HUES48 (cell line): ENCODE measurements at regions not wholly inside any gene's neighbourhood (a gene's known extent, or its start where the extent isn't known, plus 50 kb on each side); places are given as distances from the start of the nearest gene placed in this dataset.

ENCODE experiments used
- H3K27ac ChIP-seq: one replicate; pipeline ENCODE4 v1.7.0; 2013; ENCODE audit warnings: low read depth, low read length, inconsistent platforms
- H3K27me3 ChIP-seq: 2 replicates; pipeline ENCODE4 v1.6.1; 2013; ENCODE audit warnings: mild to moderate bottlenecking, low read length; ENCODE audit not compliant: control insufficient read depth, insufficient read depth
- H3K36me3 ChIP-seq: 2 replicates; pipeline ENCODE4 v1.6.1; 2013; ENCODE audit warnings: low read length; ENCODE audit not compliant: control insufficient read depth, insufficient read depth
- H3K4me1 ChIP-seq: 2 replicates; pipeline ENCODE4 v1.6.1; 2013; ENCODE audit warnings: mild to moderate bottlenecking, low read length; ENCODE audit not compliant: control insufficient read depth, insufficient read depth
- H3K4me3 ChIP-seq: 2 replicates; pipeline ENCODE4 v1.5.1; 2013; ENCODE audit warnings: mild to moderate bottlenecking, low read depth, low read length
- H3K9ac ChIP-seq: 2 replicates; pipeline ENCODE4 v1.6.1; 2013; ENCODE audit warnings: mild to moderate bottlenecking, low read depth, low read length, moderate library complexity
- H3K9me3 ChIP-seq: 2 replicates; pipeline ENCODE4 v1.6.1; 2013; ENCODE audit warnings: low read length; ENCODE audit not compliant: control insufficient read depth, insufficient read depth

DNA sequence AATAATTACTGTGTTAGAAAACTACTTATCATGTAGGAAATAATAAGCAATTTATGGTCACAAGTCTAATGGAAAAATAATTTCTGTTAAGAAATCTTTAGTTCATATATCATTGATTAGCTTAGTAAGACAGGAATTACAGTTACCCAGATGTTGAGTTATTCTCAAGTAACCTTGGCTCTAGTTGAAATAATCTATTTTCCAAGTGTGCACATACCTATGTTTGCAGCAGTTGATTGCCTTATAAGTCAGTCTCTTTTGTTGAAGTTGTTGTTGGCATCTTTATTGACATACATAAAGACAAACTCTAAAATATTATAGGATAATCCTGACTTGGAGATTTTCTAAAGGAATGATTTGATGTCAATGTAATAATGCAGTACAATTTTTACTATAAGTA is 511.4 kb upstream of the KLF12 start:
- Histone ChIP-seq H3K4me1 (peaks cover 22% of the 10 kb centered on the region), H3K9me3 (no peaks in the 10 kb centered on the region), H3K27ac (no peak overlapping the region), H3K36me3 (no peaks in the 10 kb centered on the region), H3K27me3 (no peaks in the 10 kb centered on the region), H3K9ac (no peak overlapping the region), H3K4me3 (no peak overlapping the region)

DNA sequence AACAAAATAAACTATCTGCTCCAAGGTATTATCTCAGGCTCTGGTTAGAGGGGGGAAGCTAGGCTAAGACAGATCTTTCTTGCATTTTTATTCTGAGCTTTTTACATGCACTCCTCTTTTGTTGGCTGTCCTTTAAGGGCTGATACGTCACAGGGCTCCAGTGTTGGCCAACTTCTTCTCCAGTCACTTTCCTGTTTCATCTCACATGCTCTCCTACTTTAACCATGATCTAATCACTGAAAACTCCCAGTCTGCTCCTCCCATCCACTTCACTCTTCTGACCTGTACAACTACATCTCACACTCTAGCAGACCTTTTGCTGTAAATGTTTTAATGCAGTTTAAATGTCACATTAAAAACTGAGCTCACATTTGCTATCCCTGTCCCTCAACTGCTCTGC is 510.0 kb upstream of the KLF12 start:
- Histone ChIP-seq H3K4me3 (no peak overlapping the region), H3K4me1 (peaks cover 22% of the 10 kb centered on the region), H3K9me3 (no peaks in the 10 kb centered on the region), H3K27me3 (no peaks in the 10 kb centered on the region), H3K36me3 (no peaks in the 10 kb centered on the region), H3K27ac (no peak overlapping the region), H3K9ac (no peak overlapping the region)

DNA sequence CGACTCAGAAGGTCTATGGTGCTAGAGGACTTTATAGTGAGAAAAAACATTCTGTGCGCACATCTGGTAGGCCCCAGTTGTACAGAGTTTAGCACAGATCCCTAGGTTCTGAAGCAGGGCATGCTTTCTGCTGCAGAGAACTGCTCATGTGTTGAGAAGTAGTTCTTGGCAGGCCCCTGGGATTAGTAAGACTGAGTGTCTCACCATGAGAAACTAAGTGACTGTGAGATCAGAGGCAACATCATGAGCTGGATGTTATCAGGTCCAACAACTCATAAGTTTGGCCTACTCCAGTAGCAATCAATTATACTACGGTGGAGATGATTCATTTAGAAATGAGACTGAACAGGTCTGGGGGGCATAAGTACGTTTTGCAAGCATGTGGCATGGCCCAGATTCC is 507.4 kb upstream of the KLF12 start:
- Histone ChIP-seq H3K4me1 (peaks cover 7% of the 10 kb centered on the region), H3K36me3 (no peaks in the 10 kb centered on the region), H3K9me3 (no peaks in the 10 kb centered on the region), H3K27ac (no peak overlapping the region), H3K27me3 (no peaks in the 10 kb centered on the region), H3K4me3 (no peak overlapping the region), H3K9ac (no peak overlapping the region)

DNA sequence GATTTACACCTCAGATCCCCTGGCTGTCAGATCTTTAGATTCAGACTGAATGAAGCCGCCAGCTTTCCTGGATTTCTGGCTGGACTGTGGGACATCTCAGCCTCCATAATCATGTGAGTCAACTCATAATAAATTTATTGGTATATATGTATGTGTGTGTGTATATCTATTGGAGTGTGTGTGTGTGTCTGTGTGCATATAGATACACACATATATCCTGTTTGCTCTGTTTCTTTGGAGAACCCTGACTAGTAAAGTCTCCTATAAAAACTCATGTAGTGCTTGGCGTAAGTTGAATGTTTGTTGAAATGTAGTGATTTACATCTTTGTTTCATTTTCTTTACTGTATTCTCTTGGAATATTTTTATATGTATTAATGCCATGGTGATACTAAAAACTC is 499.5 kb upstream of the KLF12 start:
- no peaks in the 10 kb centered on the region for H3K36me3 ChIP-seq
- no peaks in the 10 kb centered on the region for H3K4me1 ChIP-seq
- no peaks in the 10 kb centered on the region for H3K27me3 ChIP-seq
- no peak overlapping the region for H3K9ac ChIP-seq
- no peak overlapping the region for H3K4me3 ChIP-seq
- H3K27ac ChIP-seq: no peak overlapping the region
- H3K9me3 ChIP-seq: no peaks in the 10 kb centered on the region

DNA sequence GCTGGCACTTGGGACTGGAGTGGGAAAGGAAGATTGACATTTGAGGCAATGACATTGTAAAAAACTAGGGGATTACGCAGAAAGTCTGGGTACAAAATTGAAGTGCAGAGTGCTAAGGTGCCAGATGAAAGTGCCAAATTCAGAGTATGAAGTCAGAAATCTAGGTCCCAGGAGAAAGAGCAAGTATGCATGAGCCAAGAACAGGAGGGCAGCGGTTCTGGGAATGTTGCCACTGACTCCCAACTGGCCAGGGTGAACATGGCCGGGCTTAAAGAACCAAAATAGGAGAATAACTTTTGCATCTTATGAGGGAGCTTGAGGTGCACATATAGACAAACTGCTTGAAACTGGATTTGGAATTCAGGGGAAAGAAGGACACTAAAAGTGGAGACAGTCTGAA is 495.8 kb upstream of the KLF12 start:
- H3K27me3 ChIP-seq: no peaks in the 10 kb centered on the region
- no peaks in the 10 kb centered on the region for H3K9me3 ChIP-seq
- no peak overlapping the region for H3K9ac ChIP-seq
- H3K36me3 ChIP-seq: no peaks in the 10 kb centered on the region
- H3K27ac ChIP-seq: no peak overlapping the region
- H3K4me1 ChIP-seq: no peaks in the 10 kb centered on the region
- H3K4me3 ChIP-seq: no peak overlapping the region

DNA sequence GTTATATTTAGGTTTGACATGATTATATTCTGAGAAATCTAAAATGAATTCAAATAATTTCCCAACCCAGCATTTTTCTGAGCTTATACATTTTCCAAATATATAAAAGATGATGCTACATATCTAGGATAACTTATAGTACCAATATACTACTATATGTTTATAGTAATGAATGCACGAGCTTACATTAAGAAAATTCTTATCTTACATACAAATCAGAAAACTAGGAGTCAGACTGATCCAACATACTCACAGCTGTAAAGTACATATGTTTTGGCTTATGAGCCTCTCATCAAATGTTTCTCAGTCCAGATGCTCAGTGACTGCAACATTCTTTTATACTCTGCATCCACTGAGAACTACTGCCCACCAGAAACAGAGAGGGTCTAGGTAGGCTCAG is 491.3 kb upstream of the KLF12 start:
- no peak overlapping the region for H3K4me3 ChIP-seq
- H3K27ac ChIP-seq: no peak overlapping the region
- no peak overlapping the region for H3K9ac ChIP-seq
- H3K4me1 ChIP-seq: peaks cover 7% of the 10 kb centered on the region; the same call in 1 of the 2 replicates
- H3K27me3 ChIP-seq: no peaks in the 10 kb centered on the region
- H3K36me3 ChIP-seq: no peaks in the 10 kb centered on the region
- no peaks in the 10 kb centered on the region for H3K9me3 ChIP-seq

DNA sequence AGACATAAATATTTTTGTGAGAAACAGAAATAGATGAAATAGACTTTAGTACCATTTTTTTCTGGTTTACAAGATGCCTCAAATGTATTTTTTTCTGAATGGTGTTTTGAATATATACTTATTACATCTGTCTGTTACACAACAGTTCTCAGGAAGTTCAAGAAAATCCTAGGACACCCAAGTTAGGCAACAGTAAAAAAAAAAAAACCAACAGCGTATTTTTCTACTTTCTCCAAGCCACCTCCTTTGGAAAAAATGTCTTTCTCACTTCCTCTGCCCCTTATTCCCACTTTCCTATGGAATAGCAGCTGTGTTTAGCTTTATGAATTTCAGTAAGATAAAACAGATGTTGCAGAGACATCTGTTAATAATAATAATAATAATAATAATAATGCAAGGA is 489.6 kb upstream of the KLF12 start:
- Histone ChIP-seq H3K4me3 (no peak overlapping the region), H3K36me3 (no peaks in the 10 kb centered on the region), H3K9ac (no peak overlapping the region), H3K4me1 (peaks cover 7% of the 10 kb centered on the region; the same call in 1 of the 2 replicates), H3K9me3 (no peaks in the 10 kb centered on the region), H3K27ac (no peak overlapping the region), H3K27me3 (no peaks in the 10 kb centered on the region)

DNA sequence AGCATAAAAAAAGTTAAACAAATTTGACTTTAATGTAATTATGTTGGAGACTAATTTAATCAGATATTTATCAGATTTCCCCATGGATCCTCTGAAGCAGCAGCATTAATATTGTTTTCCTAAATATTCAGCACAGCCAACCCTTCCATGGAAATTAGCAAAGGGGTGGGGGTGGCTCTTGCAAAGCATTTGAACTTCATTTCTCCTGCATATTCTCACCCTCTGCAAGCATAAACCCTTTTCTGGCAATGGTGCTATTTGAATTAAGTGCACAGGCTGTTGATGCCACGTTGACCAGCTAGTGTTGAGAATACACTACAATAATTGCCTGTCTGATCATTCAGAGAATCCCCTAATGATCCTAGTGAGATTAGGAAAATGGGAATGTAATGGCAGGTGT is 488.1 kb upstream of the KLF12 start:
- H3K27ac ChIP-seq: no peak overlapping the region
- H3K4me1 ChIP-seq: peaks cover 7% of the 10 kb centered on the region; the same call in 1 of the 2 replicates
- no peak overlapping the region for H3K4me3 ChIP-seq
- H3K36me3 ChIP-seq: no peaks in the 10 kb centered on the region
- no peak overlapping the region for H3K9ac ChIP-seq
- H3K27me3 ChIP-seq: no peaks in the 10 kb centered on the region
- H3K9me3 ChIP-seq: no peaks in the 10 kb centered on the region

DNA sequence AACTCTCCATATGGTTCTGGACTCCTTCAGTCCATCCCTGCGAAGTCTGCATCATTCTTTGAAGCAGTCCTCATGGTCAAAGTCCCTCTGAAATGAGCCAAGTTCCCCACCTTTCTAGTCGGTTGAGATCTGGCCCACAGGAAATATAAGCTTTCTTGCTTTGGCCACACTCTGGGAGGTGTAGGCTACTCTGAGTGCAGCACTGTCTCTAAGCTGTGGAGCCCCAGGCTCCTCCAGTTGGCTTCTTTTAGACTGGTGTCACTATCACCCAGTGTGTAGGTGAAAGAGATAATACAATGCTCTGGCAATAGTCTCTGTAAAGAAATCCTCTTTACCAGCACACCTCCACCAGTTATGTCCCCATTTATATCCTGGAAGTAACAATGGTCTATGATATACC is 486.5 kb upstream of the KLF12 start:
- no peak overlapping the region for H3K27ac ChIP-seq
- no peak overlapping the region for H3K9ac ChIP-seq
- H3K36me3 ChIP-seq: no peaks in the 10 kb centered on the region
- H3K4me1 ChIP-seq: peaks cover 7% of the 10 kb centered on the region; the same call in 1 of the 2 replicates
- no peaks in the 10 kb centered on the region for H3K27me3 ChIP-seq
- H3K9me3 ChIP-seq: no peaks in the 10 kb centered on the region
- H3K4me3 ChIP-seq: no peak overlapping the region

DNA sequence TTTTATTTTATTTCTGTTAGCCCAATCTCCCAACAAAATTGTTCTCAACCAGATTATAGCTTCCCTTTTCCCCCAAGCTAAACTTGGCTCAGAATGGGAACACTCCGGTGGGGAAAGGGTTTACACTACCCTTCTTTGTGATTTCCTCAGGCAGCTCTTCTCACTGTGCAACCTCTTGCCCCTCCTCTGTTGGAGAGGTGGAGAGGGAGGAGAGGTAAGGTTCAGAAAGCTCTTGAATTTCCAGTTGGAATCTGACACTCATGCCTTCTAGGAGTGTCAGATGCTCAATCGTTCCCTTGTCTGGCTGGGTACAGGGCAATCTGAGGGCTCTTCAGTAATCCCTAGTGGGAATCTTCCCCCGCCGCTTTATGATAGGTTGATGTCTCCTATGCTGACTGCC is 486.1 kb upstream of the KLF12 start:
- Histone ChIP-seq H3K4me1 (peaks cover 7% of the 10 kb centered on the region; the same call in 1 of the 2 replicates), H3K4me3 (no peak overlapping the region), H3K27ac (no peak overlapping the region), H3K27me3 (no peaks in the 10 kb centered on the region), H3K36me3 (no peaks in the 10 kb centered on the region), H3K9me3 (no peaks in the 10 kb centered on the region), H3K9ac (no peak overlapping the region)

DNA sequence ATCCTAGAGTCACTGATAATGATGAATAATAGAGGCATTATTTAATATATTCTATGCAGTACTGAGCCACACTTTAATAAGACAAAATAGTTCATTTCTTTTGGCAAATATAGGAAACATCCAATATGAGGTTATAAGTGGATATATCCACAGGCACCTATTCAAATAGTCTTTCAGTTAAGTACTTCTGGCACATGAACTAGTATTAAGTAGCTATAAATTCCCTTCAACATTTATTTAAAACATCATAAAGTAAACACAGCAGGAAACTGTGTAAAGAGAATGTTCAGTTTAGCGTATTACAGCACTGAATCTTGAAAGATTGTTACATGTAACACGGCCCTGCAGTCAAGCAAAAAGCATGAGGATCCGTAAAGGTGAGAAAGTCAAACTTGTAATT is 463.3 kb upstream of the KLF12 start:
- H3K4me3 ChIP-seq: no peak overlapping the region
- H3K4me1 ChIP-seq: peaks cover 9% of the 10 kb centered on the region; the same call in 1 of the 2 replicates
- H3K36me3 ChIP-seq: no peaks in the 10 kb centered on the region
- H3K9me3 ChIP-seq: no peaks in the 10 kb centered on the region
- H3K27ac ChIP-seq: no peak overlapping the region
- H3K9ac ChIP-seq: no peak overlapping the region
- H3K27me3 ChIP-seq: no peaks in the 10 kb centered on the region

DNA sequence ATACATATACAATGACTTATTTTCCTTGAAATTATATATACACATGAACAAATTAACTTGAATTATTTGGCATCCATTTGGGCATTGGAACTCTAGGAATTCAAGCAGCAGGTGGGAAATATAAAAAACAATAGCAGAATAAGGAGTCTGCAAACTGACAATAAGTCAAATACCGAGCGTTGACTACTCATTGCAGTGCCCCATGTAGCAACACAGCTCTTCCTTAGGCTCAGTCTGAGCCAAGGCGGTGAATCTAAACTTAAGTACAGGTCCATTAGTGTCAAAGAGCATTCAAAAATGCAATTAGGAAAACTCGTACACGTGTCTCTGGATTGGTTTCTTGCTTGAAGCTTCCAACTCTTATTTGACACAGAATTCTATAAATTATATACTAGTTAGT is 462.5 kb upstream of the KLF12 start:
- Histone ChIP-seq H3K27ac (no peak overlapping the region), H3K36me3 (no peaks in the 10 kb centered on the region), H3K9me3 (no peaks in the 10 kb centered on the region), H3K4me3 (no peak overlapping the region), H3K9ac (no peak overlapping the region), H3K27me3 (no peaks in the 10 kb centered on the region), H3K4me1 (peaks cover 9% of the 10 kb centered on the region; the same call in 1 of the 2 replicates)
